SK-N-SH (cell line): ENCODE measurements at regions not wholly inside any gene's neighbourhood (a gene's known extent, or its start where the extent isn't known, plus 50 kb on each side); places are given as distances from the start of the nearest gene placed in this dataset.

ENCODE experiments used
- CHD2 ChIP-seq: fragments of 150-350 bp; IDR thresholded peaks from 2 replicates; pipeline ENCODE4 v1.6.1; 2018; ENCODE audit warnings: low read length; ENCODE audit not compliant: partially characterized antibody
- ELF1 ChIP-seq: IDR thresholded peaks from 2 replicates; pipeline ENCODE4 v1.4.0; 2012
- EZH2phosphoT487 ChIP-seq: fragments of 200-600 bp; sonication (generic); IDR thresholded peaks from 2 replicates; pipeline ENCODE4 v1.6.1; 2017; ENCODE audit warnings: low read depth, mixed run types, mild to moderate bottlenecking, antibody characterized with exemption, moderate library complexity, borderline replicate concordance
- MXI1 ChIP-seq: IDR thresholded peaks from 2 replicates; pipeline ENCODE4 v1.6.1; 2012; ENCODE audit warnings: mild to moderate bottlenecking, low read depth, low read length, improper control_type of control experiment
- RFX5 ChIP-seq: IDR thresholded peaks from 2 replicates; pipeline ENCODE4 v1.6.1; 2012; ENCODE audit warnings: mild to moderate bottlenecking, improper control_type of control experiment, low read length
- TF ChIP-seq, protein P1 (sequence below): fragments of 200-600 bp; sonication (generic); IDR thresholded peaks from 2 replicates; pipeline ENCODE4 v1.6.1; 2017; ENCODE audit warnings: antibody characterized with exemption, mild to moderate bottlenecking, moderate library complexity
- TF ChIP-seq, protein P2 (sequence below): IDR thresholded peaks from 2 replicates; pipeline ENCODE4 v1.4.0; 2012; ENCODE audit warnings: low read depth

DNA sequence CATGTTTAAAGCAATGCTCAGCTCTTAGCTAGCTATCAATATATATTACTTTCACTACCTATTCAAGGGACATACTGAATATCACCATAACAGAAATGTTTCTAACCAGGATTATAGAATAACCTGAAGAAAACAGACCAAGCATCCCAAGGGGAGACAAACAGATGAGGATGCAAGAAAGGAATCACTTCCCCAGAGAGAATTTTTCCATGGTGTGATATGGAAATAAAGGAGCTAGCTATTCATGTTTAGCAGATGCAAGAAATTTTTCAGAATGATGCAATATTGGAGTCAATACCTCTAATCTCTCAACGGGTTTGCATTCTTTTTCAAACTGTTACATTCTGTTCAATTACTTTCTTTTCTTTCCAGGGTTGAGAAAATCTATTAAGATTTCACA is 538.9 kb upstream of the FLRT2 start:
- TF ChIP-seq EZH2phosphoT487 (no peak), MXI1 (no peak), RFX5 (no peak), CHD2 (no peak), ELF1 (no peak)
- TF ChIP-seq, protein P1, sequence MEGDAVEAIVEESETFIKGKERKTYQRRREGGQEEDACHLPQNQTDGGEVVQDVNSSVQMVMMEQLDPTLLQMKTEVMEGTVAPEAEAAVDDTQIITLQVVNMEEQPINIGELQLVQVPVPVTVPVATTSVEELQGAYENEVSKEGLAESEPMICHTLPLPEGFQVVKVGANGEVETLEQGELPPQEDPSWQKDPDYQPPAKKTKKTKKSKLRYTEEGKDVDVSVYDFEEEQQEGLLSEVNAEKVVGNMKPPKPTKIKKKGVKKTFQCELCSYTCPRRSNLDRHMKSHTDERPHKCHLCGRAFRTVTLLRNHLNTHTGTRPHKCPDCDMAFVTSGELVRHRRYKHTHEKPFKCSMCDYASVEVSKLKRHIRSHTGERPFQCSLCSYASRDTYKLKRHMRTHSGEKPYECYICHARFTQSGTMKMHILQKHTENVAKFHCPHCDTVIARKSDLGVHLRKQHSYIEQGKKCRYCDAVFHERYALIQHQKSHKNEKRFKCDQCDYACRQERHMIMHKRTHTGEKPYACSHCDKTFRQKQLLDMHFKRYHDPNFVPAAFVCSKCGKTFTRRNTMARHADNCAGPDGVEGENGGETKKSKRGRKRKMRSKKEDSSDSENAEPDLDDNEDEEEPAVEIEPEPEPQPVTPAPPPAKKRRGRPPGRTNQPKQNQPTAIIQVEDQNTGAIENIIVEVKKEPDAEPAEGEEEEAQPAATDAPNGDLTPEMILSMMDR, result no peak
- TF ChIP-seq, protein P2, sequence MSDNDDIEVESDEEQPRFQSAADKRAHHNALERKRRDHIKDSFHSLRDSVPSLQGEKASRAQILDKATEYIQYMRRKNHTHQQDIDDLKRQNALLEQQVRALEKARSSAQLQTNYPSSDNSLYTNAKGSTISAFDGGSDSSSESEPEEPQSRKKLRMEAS, result no peak
